NCI-H82 treated with DMSO at 0.1 percent for 48 hours (cell line): ENCODE measurements at regions not wholly inside any gene's neighbourhood (a gene's known extent, or its start where the extent isn't known, plus 50 kb on each side); places are given as distances from the start of the nearest gene placed in this dataset.
A peak's percentile ranks its signal among the peaks of the same experiment; 100 is the strongest.

Experiments
- DNase-seq: peaks from one replicate; lab custom pipeline; 2025; ENCODE audit not compliant: unreplicated experiment; lab: John Stamatoyannopoulos, UW

- no peak for DNase-seq
Measured at GRCh38 chr17:5817475-5818395, 233.4 kb upstream of the NLRP1 start.

- no peak for DNase-seq
Measured at GRCh38 chr17:5819396-5819795, 235.1 kb upstream of the NLRP1 start.

- no peak for DNase-seq
Measured at GRCh38 chr17:5819921-5820685, 235.8 kb upstream of the NLRP1 start.

GRCh38 chr17:5820721-5821456 is 236.6 kb upstream of the NLRP1 start:
- no peak for DNase-seq

- no peak for DNase-seq
Measured at GRCh38 chr17:5821803-5822202, 237.5 kb upstream of the NLRP1 start.

- no peak for DNase-seq
Measured at GRCh38 chr17:5822281-5823060, 238.2 kb upstream of the NLRP1 start.

- no peak for DNase-seq
Measured at GRCh38 chr17:5823219-5823618, 238.9 kb upstream of the NLRP1 start.

GRCh38 chr17:5825717-5826330 is 241.5 kb upstream of the NLRP1 start:
- DNase-seq, result no peak

- no peak for DNase-seq
Measured at GRCh38 chr17:5826384-5826783, 242.1 kb upstream of the NLRP1 start.

GRCh38 chr17:5830921-5831320 is 239.3 kb upstream of the WSCD1 start:
- DNase-seq, result no peak

- no peak for DNase-seq
Measured at GRCh38 chr17:5832886-5833285, 237.3 kb upstream of the WSCD1 start.

GRCh38 chr17:5837055-5837491 is 233.1 kb upstream of the WSCD1 start:
- no peak for DNase-seq

GRCh38 chr17:5838661-5839300 is 231.4 kb upstream of the WSCD1 start:
- DNase-seq, result peak; percentile 13

- DNase-seq, result peak; percentile 90
Measured at GRCh38 chr17:5840811-5841446, 229.2 kb upstream of the WSCD1 start.

- no peak for DNase-seq
Measured at GRCh38 chr17:5841862-5842261, 228.3 kb upstream of the WSCD1 start.

GRCh38 chr17:5843366-5844026 is 226.7 kb upstream of the WSCD1 start:
- DNase-seq, result no peak

- no peak for DNase-seq
Measured at GRCh38 chr17:5846001-5846400, 224.2 kb upstream of the WSCD1 start.

- DNase-seq, result no peak
Measured at GRCh38 chr17:5854871-5855554, 215.2 kb upstream of the WSCD1 start.
